Panc1 (cell line): ENCODE measurements at regions not wholly inside any gene's neighbourhood (a gene's known extent, or its start where the extent isn't known, plus 50 kb on each side); places are given as distances from the start of the nearest gene placed in this dataset.

ENCODE experiments used
- POLR2AphosphoS5 ChIP-seq: IDR thresholded peaks from 2 replicates; pipeline ENCODE4 v1.6.1; 2012; ENCODE audit warnings: mild to moderate bottlenecking, low read depth, low read length, moderate library complexity
- REST ChIP-seq, 2 experiments: IDR thresholded peaks; 2 replicates each; pipeline ENCODE4 v1.6.1; 2011 to 2012; ENCODE audit warnings: low read depth in 2 of 2, control low read depth in 1 of 2, low read length in 1 of 2, mild to moderate bottlenecking in 1 of 2, moderate library complexity in 1 of 2; ENCODE audit not compliant: insufficient read depth in 1 of 2
- SIN3A ChIP-seq: IDR thresholded peaks from 2 replicates; pipeline ENCODE4 v1.6.1; 2012; ENCODE audit warnings: low read depth, mild to moderate bottlenecking, low read length, moderate library complexity, borderline replicate concordance; ENCODE audit not compliant: insufficient read depth
- TCF7L2 ChIP-seq: IDR thresholded peaks from 2 replicates; pipeline ENCODE4 v1.6.1; 2011; ENCODE audit warnings: mild to moderate bottlenecking, low read depth, low read length, inconsistent platforms
- TF ChIP-seq, protein P1 (sequence below): fragments of 450-650 bp; IDR thresholded peaks from 2 replicates; pipeline ENCODE4 v1.5.1; 2017; ENCODE audit warnings: mild to moderate bottlenecking

DNA sequence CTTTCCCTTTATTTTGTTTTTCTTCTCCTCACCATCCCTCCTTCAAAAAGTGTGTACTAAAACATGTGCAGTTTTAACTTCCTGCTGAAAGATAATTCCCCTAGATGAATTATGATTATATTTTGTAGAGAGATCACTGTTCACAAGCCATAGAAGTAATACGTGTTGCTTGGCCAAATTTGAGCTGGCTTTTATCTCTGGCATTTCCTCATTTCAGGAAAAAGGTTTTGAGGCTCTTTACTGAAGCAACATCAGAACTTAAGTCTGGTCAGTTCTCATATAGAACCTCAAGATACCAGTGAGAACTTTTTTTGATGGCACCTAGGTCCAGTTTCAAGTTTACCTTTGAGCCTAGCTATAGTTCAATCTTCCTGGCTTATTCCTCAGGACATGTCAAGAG is 463.3 kb downstream of the INHBA start:
- TF ChIP-seq, protein P1, sequence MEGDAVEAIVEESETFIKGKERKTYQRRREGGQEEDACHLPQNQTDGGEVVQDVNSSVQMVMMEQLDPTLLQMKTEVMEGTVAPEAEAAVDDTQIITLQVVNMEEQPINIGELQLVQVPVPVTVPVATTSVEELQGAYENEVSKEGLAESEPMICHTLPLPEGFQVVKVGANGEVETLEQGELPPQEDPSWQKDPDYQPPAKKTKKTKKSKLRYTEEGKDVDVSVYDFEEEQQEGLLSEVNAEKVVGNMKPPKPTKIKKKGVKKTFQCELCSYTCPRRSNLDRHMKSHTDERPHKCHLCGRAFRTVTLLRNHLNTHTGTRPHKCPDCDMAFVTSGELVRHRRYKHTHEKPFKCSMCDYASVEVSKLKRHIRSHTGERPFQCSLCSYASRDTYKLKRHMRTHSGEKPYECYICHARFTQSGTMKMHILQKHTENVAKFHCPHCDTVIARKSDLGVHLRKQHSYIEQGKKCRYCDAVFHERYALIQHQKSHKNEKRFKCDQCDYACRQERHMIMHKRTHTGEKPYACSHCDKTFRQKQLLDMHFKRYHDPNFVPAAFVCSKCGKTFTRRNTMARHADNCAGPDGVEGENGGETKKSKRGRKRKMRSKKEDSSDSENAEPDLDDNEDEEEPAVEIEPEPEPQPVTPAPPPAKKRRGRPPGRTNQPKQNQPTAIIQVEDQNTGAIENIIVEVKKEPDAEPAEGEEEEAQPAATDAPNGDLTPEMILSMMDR: no peak
- TF ChIP-seq SIN3A (no peak), TCF7L2 (no peak), POLR2AphosphoS5 (no peak), REST (IDR thresholded peaks at IDR 0.05; ENCODE audit: insufficient read depth in 1 of 2, low read depth in 2 of 2, low read length in 1 of 2) (no peak)
